CD1c-positive myeloid dendritic cell (primary cell): ENCODE measurements at regions not wholly inside any gene's neighbourhood (a gene's known extent, or its start where the extent isn't known, plus 50 kb on each side); places are given as distances from the start of the nearest gene placed in this dataset.
"Not testable (repeated sequence)": the region's sequence is repeated elsewhere in the genome, so short reads cannot be mapped to it uniquely, and the experiment has no call there.

Experiments used
- DNase-seq: peaks from one replicate; pipeline ENCODE4 v3.0.0-alpha.2; 2016; ENCODE audit errors: extremely low spot score

DNA sequence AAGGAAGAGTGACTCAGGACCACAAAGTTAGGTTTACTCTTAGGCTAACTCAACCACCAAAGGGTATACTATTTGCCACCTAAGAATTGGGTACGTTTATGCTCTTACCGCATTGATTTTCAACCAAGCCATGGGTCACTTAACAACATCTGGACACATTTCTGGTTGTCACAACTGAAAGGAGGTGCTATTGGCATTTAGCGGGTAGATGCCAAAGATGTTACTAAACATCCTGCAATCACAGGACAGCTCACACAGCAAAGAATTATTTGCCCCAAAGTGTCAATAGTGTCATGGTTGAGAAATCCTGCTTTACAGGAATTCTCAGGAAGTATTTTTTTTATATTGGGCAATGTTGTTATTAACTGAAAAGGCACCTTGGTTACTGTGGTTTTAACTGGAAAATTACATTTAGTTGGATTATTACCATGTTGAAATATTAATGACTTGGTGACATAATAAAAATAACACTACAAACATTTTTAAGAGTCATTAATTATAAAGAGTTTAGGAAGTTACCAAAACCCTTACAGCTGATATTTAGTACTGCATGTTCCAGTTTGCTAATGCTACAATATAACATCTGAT is 185.0 kb upstream of the TMEM196 start:
- DNase-seq = peak; percentile 39

DNA sequence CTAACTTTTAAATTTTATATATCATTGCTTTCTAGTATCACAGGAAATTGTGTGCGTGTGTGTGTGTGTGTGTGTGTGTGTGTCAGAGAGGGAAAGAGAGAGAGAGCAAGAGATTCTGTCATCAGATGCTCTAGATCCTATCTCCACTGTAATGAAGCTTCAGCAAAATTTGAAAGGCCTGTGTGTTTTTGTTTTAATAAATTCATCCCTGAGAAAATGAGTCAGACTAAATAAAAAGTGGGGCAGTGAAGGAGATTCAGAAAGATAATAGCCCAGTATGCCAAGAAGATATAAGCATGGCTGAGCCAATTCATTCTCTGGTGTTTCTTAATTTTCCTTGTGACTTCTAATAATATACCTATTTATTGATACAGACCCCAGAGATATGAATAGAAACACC is 184.2 kb upstream of the TMEM196 start:
- no peak for DNase-seq

DNA sequence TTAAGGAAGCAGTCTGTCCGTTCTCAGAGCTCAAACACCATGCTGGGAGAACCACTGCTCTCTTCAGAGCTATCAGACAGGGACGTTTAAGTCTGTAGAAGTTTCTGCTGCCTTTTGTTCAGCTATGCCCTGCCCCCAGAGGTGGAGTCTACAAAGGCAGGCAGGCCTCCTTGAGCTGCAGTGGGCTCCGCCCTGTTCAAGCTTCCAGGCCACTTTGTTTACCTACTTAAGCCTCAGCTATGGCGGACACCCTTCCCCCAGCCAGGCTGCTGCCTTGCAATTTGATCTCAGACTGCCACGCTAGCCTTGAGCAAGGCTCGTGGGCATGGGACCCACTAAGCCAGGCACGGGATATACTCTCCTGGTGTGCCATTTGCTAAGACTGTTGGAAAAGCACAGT is 180.7 kb upstream of the TMEM196 start:
- not testable (repeated sequence) for DNase-seq

DNA sequence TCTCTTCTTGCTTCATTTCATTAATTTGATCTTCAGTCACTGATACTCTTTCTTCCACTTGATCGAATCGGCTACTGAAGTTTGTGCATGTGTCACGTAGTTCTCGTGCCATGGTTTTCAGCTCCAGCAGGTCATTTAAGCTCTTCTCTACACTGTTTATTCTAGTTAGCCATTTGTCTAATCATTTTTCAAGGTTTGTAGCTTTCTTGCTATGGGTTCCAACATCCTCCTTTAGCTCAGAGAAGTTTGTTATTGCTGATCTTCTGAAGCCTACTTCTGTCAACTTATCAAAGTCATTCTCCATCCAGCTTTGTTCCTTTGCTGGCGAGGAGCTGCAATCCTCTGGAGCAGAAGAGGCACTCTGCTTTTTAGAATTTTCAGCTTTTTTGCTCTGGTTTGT is 180.0 kb upstream of the TMEM196 start:
- DNase-seq = not testable (repeated sequence)

DNA sequence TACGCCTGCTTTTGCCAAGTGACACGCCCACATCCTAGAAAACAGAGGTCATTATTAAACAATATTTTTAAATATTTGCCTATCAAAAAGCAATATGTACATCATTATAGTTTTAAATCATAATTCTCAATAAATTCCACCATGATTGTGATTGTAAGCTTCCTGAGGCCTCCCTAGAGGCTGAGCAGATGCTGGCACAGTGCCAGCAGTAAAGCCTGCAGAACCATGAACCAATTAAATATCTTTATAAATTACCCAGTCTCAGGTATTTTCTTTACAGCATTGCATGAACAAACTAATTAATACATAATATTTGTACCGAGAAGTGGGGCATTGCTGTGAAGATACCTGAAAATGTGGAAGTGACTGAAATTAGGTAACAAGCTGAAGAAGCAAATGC is 174.7 kb upstream of the TMEM196 start:
- DNase-seq = no peak

DNA sequence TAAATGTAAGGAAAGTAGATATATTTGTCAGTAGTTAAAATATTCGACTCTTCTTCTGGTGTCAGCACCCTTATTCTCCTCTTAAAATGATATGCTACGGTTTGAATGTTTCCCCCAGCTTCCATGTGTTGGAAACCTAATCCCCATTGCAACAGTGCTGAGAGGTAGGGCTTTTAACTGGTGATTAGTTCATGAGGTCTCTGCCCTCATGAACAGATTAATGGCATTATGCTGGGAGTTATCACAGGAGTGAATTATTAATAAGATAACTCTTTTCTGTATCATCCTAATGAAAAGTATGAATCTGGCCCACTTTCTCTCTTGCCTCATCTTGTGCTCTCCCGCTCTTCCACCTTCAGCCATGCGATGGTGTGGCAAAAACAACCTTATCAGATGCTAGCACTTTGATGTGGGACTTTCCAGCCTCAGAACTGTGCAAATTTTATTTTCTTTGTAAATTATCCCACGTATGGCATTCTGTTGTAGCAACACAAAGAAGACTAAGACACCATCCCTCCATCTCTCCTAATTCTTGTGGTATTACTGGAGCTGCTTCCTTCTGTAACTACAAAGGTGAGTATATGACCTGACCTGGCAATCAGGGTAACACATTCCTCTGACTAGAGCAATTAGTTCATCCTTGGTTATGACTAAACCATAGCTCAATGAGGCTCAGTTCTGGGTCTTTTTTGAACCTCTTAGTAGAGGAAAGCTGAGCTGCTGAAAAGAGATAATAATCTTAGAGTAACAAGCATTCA is 171.1 kb upstream of the TMEM196 start:
- no peak for DNase-seq

DNA sequence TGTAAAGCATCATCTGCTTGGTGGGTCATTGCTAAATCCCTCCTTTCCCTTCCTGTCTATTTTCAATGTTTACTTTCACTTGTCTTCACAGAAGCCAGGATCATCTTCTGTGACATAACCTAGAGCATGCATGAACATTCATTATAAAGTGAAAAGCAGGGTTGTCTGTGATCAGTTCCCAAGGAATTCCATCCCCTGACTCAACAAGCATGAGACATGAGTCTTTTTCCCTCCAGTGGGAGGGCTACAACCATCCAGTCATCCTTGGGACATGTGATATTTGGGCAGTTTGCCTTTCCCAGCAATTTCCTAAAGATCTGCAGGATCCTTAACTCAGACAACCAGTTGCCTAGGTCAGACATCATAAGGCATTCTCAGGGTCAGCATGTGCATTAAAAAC is 166.3 kb upstream of the TMEM196 start:
- DNase-seq = no peak

DNA sequence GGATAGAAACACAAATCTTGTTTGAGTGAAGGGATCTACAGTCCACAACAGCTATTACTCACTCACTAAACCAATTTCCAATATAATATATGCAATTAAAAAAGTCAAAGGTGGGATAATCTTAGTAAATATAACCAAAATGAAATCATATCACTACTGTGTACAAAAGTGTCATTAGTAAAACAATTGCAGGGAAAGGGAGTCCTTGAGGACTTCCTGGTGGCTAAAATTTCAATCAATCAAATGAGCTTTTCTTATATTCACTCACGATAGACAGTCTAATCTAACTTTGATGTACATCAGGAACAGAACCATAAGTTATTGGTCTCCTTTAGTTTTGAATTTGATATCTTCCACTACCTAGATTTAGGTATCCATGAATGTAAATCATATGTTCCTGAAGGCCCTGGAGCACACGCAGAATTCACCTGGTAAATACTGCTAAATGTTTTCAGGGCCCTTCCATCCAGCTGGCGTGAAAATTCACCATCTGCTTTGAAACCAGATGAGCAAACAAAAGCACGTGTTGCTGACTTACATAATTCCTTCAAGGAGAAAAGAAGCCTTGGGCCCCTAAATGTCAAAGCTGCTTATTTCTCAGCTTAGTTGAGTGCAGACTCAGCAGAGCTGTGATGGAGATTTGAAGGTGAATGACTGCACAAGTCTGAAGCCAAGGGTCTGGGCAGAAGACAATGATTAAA is 159.3 kb upstream of the TMEM196 start:
- DNase-seq = no peak

DNA sequence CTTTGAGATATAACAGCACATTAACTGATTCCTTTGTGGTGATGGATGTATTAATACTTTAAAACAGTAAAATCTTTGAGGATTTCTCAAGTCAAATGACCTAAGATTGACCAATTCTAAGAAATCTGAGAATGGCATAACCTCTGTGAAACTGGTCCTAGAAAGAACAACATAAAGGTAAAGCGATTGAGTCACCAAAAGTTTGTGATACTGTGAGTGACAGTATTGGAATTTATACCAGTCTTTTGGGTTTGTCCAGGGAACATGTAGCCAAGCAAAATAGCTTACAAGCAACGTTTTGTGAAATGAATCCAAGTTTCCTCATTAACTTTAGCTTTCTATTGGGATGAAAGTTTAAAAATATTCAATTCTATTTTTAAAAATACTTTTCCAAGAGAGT is 157.4 kb upstream of the TMEM196 start:
- no peak for DNase-seq

DNA sequence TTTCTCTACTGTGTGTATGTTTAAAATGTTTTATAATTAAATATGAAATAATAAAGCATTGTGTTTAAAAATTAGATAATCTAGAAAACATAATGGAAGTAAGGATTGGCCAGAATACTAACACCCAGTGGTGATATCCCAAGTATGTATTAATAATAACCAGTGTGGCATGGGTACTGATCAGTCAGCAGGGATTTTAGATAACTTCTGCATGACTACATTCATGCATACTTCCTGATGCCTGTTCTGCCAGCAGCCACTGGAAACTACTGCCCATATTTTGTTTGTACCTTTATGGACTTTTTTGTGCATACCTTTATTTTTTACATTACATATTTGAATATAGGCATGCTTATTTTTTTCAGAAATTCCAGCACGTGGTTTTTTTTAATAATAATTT is 156.6 kb upstream of the TMEM196 start:
- no peak for DNase-seq

DNA sequence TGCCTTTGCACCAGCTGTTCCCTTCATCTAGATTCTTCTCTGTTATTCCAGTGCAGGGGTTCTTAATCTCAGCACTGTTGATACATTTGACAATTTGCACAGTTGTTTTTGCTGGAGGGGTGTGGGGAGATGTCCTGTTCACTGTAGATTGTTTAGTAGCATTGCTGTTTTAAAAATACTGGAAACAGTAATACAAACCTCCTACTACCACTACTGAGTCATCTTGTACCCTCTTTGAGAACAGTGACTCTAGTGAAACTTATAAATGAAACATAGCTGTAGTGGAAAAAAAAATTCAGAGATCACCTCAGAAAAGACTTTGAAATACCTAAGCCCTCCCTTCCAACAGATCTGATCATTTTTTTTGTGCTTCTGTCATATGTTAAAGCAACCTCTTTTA is 154.8 kb upstream of the TMEM196 start:
- no peak for DNase-seq

DNA sequence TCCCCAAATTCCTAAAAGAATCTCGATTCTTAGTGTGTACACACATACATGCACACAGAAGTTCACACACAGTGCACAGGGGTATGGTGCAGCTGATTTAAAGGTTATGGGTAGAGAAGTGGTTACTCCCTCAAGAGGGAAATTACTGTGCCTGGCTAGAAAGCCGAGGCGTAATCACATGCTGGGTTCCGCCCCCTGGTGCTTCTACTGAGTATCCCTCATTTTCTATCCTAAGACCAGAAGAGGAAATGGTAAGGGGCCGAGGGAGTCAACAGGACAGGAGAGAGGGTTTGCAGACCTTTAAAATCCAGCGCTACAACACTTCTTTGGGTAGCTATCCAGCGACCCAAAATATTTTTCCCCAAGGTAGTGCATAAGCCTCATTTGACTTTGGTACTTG is 147.3 kb upstream of the TMEM196 start:
- DNase-seq = no peak

DNA sequence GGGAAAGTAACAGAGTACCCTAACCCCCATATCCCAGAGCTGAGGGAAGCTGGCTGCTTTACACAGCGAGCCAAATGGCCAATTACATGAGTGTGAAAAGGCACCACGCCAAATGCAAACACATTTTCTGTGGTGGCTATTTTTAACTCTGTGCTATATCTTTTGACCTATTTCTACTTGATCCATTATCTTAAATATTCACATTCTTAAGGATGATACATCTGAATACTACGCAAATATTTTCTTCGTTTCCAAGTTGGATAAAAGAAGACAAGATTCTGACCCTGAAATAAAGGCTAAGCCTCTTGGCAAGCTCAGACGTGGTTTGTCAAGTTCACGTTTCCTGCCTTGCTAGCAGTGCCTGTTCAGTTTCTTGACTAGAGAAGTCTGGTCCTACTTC is 146.7 kb upstream of the TMEM196 start:
- no peak for DNase-seq

DNA sequence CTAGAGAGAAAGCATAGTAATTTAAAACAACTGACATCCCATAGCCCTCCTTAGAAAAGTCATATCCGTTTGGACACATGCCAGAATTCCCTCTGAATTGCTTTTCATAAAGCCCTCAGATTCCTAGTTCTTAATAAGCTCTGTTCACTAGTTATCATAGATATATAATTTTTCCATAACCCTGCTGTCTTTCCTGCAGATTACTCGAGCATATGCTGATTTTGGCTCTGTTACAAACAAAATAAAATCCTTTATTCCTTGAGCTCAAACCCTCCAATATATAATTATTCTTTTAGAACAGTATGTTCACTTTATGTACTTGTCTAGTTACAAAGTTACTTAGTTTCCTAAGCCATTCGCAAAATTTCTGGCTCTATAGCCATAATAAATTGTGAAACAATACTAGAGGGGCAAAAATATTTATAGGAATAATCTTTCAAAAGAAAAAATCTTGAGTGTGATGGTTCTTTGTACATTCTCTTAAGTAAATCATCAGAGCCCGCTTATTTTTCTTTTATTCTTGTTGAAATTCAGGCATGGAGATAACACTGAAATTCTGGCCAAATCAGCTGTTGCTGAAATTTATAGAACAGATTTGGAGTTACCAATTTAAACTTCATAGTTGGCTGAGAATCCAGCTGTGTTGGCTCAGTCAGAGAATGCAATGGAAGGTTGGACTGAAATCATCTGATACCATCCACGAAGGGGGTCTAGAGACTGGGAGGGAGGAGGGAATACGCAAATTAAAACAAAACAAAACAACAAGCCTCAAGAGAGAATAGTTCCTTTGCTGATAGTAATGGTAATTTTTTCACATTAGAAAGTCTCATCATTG is 146.1 kb upstream of the TMEM196 start:
- no peak for DNase-seq

DNA sequence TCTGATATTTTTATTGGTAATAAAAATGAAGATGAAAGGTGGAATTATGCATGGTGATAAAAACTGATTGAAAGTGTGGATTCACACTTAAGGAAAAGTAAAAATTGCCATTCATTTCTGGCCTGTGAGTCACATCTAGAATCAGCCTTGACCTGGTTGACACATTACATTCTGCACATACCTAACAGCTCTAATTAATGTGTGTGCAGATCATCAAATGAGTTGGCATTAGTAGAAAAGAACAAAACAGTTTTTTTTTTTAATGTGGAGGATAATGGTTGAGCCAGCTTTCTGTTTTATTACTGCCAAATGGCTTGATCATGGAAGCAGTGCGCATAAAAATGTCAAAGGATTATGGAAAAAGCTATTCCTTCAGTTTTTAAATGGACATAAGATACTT is 142.6 kb upstream of the TMEM196 start:
- DNase-seq = no peak

DNA sequence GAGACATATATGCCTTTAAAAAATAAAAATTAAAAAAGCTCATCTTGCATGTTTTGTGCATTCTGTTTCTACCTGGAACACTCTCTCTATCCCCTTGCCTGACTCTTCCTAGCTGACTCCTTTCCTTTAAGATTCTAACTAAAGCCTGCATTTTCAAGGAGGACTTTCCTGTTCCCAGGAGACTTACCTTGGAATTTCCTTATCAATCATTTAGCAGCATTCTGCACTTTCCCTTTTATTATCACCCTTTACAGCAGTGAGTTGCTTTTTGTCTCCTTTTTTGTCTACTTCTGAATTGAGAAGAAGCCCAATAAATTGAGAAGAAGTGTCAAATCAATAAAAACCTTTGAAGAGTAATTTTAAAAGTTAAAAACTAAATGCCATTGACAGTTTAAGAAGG is 142.2 kb upstream of the TMEM196 start:
- DNase-seq = no peak

DNA sequence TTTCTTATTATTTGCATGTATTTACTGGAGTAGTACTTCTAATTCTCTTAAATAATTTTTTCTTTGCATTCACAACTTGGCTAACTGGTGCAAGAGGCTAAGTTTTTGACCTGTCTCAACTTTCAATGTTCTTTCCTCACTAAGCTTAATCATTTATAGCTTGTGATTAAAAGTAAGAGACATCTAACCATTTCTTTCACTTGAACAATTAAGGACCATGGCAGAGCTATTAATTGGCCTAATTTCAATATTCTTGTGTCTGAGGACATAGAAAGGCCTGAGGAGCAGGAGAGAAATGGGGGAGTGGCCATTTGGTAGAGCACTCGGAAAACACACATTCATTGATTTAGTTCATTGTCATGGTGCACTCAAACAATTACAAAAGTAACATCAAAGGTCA is 141.4 kb upstream of the TMEM196 start:
- DNase-seq = no peak

DNA sequence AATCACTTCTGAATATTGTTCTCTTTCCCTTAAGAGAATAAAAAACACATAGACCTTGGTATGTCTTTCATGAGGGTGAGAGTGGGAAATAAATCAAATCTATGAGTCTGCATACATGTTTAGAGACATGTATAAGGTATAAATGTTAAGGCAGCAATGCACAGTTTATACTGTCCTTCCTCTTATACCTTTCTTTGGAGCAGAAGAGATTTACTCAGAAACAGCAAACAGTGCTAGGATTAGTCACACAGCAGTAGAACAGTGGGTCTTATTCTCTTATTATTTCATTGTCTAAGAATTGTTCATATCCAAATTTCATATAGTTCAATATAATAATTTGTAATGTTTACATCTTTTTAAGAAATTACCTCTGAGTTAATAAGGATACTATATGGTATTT is 126.7 kb upstream of the TMEM196 start:
- DNase-seq = no peak

DNA sequence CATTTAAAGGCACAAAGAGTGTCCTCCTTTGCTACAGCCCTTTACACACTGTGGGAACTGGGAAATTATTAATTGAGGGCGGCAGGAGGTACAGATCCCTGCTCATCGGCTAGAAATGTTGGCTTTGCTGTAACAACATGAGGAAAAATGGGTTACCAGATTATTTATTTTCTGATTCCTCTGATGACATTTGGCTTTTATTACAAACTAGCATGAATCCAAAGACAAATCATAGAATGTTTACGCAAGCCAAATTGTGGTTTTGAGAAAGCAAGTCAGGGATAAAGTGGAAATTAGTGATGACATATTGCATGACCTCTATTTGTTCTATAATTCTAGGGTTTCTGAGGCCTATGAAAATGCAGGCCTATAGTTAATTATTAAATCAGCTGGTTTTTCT is 126.1 kb upstream of the TMEM196 start:
- DNase-seq = no peak

DNA sequence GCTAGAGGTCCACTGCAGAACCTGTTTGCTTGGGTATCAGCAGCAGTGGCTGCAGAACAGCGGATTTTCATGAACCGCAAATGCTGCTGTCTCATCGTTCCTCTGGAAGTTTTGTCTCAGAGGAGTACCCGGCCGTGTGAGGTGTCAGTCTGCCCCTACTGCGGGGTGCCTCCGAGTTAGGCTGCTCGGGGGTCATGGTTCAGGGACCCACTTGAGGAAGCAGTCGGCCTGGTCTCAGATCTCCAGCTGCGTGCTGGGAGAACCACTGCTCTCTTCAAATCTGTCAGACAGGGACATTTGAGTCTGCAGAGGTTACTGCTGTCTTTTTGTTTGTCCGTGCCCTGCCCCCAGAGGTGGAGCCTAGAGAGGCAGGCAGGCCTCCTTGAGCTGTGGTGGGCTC is 109.5 kb upstream of the TMEM196 start:
- DNase-seq = not testable (repeated sequence)

DNA sequence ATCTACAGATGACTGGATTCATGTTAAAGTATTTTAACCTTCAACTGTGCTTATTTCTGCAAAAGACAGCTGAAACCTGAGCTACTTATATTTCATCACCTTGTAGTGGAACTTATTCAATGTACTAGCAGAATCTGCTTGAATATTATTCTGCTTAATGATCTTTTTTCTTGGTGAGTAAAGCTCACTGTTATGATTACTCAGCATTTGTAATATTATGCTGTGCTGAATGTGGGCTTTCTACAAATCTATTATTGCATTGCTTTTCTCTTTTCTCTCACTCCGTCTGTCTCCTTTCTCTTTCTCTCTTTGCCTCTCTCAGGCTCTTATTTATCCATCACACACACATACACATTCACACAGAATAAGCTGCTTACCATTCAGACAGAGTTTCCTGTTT is 98.7 kb upstream of the TMEM196 start:
- DNase-seq = no peak

DNA sequence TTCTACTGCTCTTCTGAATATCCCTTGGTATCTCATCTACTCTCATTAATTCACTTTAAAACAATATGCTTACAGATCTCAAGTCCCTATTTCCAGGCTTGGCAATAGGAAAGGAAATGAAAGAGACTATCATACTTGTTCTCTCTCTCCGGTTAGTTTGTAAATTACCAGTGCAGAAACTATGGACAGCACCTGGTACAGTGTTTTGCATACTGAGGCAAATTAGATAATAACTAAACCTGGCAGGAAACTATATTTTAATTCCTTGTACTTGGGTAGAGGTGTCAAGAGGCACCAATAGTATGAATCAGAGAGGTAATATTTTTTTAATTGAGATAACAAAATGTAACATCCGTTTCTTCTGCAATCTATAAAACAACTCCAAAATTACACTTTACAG is 97.7 kb upstream of the TMEM196 start:
- no peak for DNase-seq
